ENCODE measurements at regions not wholly inside any gene's neighbourhood (a gene's known extent, or its start where the extent isn't known, plus 50 kb on each side); places are given as distances from the start of the nearest gene placed in this dataset.
"Not testable (repeated sequence)": the region's sequence is repeated elsewhere in the genome, so short reads cannot be mapped to it uniquely, and the experiment has no call there.

DNA sequence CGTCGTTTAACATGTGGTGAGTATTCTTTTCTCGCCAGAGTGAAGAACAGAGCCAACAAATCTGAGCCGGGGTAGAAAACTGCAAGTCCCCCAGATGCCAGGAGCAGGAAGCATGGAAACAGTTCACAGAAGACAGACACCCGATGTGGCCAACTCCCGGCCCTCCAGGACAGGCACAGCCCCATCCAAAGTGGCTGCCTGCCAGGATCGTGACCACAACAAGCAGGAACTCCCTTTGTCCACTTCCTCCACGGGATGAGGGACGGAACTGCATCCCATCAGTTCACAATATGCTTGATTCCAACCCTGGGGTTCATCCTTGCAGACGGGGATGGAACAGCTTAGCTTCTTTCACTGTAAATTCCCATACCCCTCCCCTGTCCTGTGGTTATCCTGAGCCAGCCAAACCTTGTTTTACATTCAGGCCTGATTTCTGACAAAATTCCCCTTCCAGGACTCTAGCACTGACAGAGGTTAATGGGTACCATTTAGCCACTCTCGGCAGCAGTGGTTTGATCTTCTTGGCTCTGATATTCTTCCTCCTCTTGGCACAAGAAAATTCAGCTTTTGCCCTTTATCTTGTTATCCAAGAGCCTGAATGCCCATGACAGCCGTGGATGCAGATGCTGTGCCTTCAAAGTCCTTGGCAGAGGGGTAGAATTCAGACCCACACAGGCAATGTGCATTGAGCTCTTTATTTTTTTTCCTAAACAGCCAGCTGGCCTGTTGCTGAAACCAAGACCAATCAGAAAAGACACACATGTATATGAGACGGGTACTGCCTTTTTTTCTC, 105.5 kb upstream of the FAM204A start:
- Mint-ChIP-seq H3K36me3 (no peaks in the 10 kb centered on the region), H3K4me1 (no peaks in the 10 kb centered on the region), H3K9me3 (peaks cover 0 to 6% (median 0%) of the 10 kb centered on the region in 6 donors), H3K4me3 (no peak overlapping the region), H3K27ac (no peak overlapping the region), H3K27me3 (ENCODE audit: low read depth in 3 of 3) (peaks cover 5 to 17% (median 11%) of the 10 kb centered on the region in 3 donors)
- DNase-seq, result no peak

DNA sequence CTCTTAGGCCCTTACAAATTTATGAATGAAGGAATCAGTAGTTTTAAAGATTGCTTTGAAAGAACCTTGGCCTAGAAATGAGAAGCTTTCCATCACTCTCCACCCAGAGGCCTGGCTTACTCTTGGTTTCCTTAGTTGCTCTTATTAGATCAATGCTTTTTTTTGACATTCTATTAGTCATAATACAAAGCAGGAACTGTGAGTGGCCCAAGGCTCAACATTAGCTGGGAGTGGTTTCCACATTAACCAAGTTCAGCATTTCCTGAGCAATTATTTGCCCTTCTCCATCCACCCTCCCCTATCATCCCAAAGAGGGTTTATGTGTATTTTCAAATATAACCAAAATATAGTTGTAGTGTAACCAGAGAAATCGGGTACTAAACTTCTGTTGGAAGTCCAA, 103.4 kb upstream of the FAM204A start:
- H3K36me3 Mint-ChIP-seq, result no peaks in the 10 kb centered on the region
- no peak overlapping the region for H3K4me3 Mint-ChIP-seq
- H3K4me1 Mint-ChIP-seq, result no peaks in the 10 kb centered on the region
- no peak overlapping the region for H3K27ac Mint-ChIP-seq
- peaks cover 0 to 12% (median 5%) of the 10 kb centered on the region in 3 donors for H3K27me3 Mint-ChIP-seq (ENCODE audit: low read depth in 3 of 3)
- no peaks in the 10 kb centered on the region for H3K9me3 Mint-ChIP-seq
- DNase-seq, result no peak

DNA sequence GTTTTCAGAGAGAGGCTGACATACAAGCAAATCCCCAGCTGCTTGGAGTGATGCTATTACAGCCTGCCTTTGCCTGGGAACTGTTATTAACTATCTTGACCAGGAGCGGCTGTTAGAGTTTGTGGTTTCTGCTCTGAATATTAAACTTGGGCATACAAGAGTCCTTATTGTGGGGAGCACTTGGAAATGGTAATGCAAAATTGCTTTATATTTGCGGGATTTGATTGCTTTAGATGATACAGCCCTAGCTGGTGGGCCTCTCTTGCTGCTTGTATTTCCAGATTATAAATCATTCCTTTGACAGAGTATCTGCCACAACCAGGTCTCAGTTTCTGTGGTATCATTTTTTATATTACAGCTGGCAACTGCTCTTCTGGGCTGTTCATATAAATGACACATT, 101.9 kb upstream of the FAM204A start:
- Mint-ChIP-seq H3K9me3 (no peaks in the 10 kb centered on the region), H3K27me3 (ENCODE audit: low read depth in 3 of 3) (peaks cover 0 to 18% (median 4%) of the 10 kb centered on the region in 3 donors), H3K36me3 (no peaks in the 10 kb centered on the region), H3K27ac (no peak overlapping the region), H3K4me1 (no peaks in the 10 kb centered on the region), H3K4me3 (no peak overlapping the region)
- no peak for DNase-seq

DNA sequence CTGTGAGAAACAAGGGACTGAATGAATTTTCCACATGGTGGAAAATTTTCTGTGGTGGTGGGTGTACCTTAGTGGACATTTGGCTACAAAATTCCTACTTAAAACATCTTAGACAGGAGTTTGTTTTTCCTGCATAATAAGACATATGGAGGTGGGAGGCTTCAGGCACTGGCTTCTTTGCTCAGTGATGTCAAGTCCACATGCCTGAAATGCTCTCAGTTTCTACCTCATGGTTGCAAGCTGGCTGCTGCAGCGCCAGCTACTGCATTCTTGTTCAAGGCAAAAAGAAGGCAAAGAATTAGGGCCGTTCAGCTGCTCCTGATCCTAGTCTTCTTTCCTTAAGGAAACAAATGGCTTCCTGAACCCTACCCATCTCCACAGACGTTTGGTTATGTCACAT, 99.9 kb upstream of the FAM204A start:
- Mint-ChIP-seq H3K27me3 (ENCODE audit: low read depth in 3 of 3) (peaks cover 1 to 22% (median 11%) of the 10 kb centered on the region in 3 donors), H3K9me3 (no peaks in the 10 kb centered on the region), H3K36me3 (no peaks in the 10 kb centered on the region), H3K27ac (no peak overlapping the region), H3K4me1 (no peaks in the 10 kb centered on the region), H3K4me3 (no peak overlapping the region)
- DNase-seq, result no peak

DNA sequence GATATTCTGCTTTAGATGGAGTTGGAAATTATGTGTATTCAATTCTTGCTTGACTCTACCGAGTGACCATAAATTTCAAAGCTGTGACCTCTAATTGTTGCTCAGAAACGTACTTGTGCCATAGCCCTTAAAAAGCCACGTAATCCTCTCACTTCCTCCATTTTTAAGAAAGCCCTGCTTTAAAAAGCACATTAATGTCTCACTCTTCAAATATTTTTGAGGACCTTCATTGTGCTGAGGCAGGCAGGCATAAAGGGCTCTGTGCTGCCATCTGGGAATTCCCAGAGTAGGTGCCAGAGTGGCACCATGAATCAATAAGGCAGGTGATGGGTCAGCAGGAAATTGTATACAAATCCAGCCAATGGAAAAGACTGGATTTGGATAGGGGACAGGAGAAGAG, 97.7 kb upstream of the FAM204A start:
- Mint-ChIP-seq H3K36me3 (no peaks in the 10 kb centered on the region), H3K9me3 (peaks cover 0 to 4% (median 0%) of the 10 kb centered on the region in 6 donors), H3K4me1 (no peaks in the 10 kb centered on the region), H3K4me3 (no peak overlapping the region), H3K27ac (no peak overlapping the region), H3K27me3 (ENCODE audit: low read depth in 3 of 3) (peaks cover 7 to 20% (median 12%) of the 10 kb centered on the region in 3 donors)
- no peak for DNase-seq

DNA sequence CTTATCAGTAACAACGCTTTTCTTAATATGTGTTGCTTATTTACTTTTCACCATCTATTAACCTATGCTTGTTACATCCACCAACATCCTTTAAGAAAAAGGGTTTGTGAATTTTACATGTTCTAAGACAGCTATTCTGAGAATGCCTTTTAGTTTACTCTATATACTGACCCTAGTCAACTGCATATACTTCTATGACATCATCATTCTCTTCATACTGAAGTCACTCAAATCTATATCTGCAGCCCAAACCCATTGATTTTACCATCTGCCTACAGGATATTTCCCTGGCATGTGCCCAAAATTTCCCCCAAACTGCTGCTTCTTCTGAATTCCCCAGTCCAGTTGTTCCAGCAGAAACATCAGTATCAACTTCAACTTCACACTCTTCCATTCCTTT, 94.6 kb upstream of the FAM204A start:
- peaks cover 8 to 20% (median 13%) of the 10 kb centered on the region in 3 donors for H3K27me3 Mint-ChIP-seq (ENCODE audit: low read depth in 3 of 3)
- no peaks in the 10 kb centered on the region for H3K4me1 Mint-ChIP-seq
- DNase-seq, result no peak
- H3K36me3 Mint-ChIP-seq, result no peaks in the 10 kb centered on the region
- no peak overlapping the region for H3K27ac Mint-ChIP-seq
- peaks cover 0 to 7% (median 0%) of the 10 kb centered on the region in 6 donors for H3K9me3 Mint-ChIP-seq
- no peak overlapping the region for H3K4me3 Mint-ChIP-seq

DNA sequence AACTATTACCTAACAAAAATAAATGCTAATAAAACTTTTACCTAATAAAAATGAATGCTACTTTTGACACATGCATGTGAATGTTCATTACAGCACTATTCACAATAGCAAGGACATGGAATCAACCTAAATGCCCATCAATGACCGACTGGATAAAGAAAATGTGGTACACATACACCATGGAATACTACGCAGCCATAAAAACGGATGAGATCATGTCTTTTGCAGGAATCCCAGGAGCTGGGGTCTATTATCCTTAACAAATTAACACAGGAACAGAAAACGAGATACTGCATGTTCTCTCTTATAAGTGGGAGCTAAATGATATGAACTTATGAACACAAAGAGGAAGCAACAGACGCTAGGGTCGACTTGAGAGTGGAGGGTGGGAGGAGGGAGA, 88.1 kb upstream of the FAM204A start:
- Mint-ChIP-seq H3K9me3 (peaks cover 0 to 5% (median under 1%) of the 10 kb centered on the region in 6 donors), H3K4me1 (no peaks in the 10 kb centered on the region), H3K27me3 (ENCODE audit: low read depth in 3 of 3) (peaks cover 3 to 5% (median 4%) of the 10 kb centered on the region in 3 donors), H3K27ac (no peak overlapping the region), H3K4me3 (no peak overlapping the region), H3K36me3 (no peaks in the 10 kb centered on the region)
- DNase-seq, result no peak

DNA sequence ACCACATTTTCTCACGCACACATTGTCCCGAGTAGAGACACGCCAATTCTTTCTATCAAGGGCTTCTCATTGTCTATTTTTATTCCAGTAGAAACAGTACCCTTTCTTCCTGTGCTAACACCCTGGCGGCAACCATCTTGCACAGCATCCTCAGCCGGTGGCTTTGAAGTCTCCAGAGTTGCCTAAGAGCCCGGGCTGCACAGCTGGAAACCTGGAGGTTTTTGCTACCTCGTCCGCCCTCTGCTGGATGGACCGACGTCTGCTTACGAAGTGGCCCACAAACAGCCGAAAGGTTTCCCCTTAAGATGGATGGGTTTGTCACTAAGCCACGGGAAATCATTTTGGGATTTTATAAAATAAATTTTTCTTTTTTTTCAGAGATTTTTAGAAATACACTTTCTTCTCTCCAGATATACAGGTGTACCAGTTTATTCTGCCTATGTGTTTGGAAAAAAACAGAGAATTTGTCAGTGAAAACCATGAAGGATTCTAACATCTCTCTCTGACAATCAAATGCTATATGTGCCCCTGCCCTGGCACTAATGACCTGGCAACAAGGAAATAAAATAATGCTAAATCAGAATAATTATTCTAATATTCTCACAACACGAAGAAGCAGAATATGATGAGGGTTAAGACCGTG, 81.8 kb upstream of the FAM204A start:
- Mint-ChIP-seq H3K36me3 (no peaks in the 10 kb centered on the region), H3K4me3 (no peak overlapping the region), H3K27me3 (ENCODE audit: low read depth in 3 of 3) (peaks cover 0 to 9% (median 7%) of the 10 kb centered on the region in 3 donors), H3K27ac (no peak overlapping the region), H3K4me1 (no peaks in the 10 kb centered on the region), H3K9me3 (no peaks in the 10 kb centered on the region)
- peak; percentile 5 to 21 (median 7) for DNase-seq

DNA sequence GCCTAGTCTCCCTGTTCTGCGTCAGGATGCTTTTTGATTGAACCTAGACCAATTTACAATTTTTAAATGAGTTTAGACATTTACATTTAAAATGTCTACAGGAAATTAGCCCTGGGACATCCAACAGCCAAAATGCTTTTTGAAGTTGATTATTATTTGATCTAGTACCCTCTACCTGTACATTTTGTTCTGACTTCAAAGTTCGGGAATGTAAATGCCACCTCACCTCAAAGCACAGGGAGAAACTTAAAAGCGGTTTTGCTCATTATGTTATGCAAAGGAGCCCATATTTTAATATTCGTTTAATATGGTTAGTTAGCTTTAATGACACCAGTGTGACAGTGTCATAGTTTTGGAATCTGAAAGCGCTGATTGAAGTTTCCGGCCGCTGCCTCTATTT, 80.1 kb upstream of the FAM204A start:
- H3K9me3 Mint-ChIP-seq, result no peaks in the 10 kb centered on the region

DNA sequence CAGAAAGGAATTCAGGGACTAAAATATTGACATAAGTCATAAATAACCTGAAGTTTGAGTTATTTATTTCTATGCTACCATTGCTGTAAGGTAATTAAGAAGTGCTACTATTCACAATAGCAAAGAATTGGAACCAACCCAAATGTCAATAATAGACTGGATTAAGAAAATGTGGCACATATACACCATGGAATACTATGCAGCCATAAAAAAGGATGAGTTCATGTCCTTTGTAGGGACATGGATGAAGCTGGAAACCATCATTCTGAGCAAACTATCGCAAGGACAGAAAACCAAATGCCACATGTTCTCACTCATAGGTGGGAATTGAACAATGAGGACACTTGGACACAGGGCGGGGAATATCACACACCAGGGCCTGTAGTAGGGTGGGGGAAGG, 77.9 kb upstream of the FAM204A start:
- not testable (repeated sequence) for DNase-seq, H3K4me1 Mint-ChIP-seq, H3K36me3 Mint-ChIP-seq, H3K9me3 Mint-ChIP-seq, H3K4me3 Mint-ChIP-seq, H3K27ac Mint-ChIP-seq
- H3K27me3 Mint-ChIP-seq (ENCODE audit: low read depth in 3 of 3), result peaks cover 0 to 11% (median 9%) of the 10 kb centered on the region in 3 donors

More for the DNA sequence above, 80.1 kb upstream of the FAM204A start:
- no peak overlapping the region for H3K27ac Mint-ChIP-seq
- DNase-seq, result no peak
- no peak overlapping the region for H3K4me3 Mint-ChIP-seq
- H3K4me1 Mint-ChIP-seq, result no peaks in the 10 kb centered on the region
- peaks cover 0 to 15% (median 9%) of the 10 kb centered on the region in 3 donors for H3K27me3 Mint-ChIP-seq (ENCODE audit: low read depth in 3 of 3)
- no peaks in the 10 kb centered on the region for H3K36me3 Mint-ChIP-seq

DNA sequence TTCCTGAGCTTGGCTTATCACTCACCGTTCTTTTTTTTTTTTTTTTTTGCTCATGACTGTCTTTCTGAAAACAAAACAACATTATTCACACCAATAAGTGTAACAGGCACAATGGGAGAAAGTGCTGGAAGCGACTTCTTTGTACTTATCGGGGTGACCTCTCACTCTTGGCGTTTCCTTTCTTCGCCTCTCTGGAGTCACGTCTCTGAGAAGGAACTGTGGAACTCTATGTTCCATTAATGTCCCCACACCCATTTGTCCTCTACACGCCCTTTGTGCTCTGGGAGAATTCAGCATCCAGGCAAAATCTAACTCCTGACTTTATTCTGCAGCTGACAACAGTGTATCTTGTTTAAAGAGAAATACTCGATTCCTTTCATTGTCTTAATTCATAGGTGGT, 70.8 kb upstream of the FAM204A start:
- Mint-ChIP-seq H3K27me3 (ENCODE audit: low read depth in 3 of 3) (peaks cover 0 to 5% (median 5%) of the 10 kb centered on the region in 3 donors), H3K9me3 (no peaks in the 10 kb centered on the region), H3K27ac (no peak overlapping the region), H3K4me1 (no peaks in the 10 kb centered on the region), H3K36me3 (no peaks in the 10 kb centered on the region), H3K4me3 (no peak overlapping the region)
- DNase-seq, result no peak

DNA sequence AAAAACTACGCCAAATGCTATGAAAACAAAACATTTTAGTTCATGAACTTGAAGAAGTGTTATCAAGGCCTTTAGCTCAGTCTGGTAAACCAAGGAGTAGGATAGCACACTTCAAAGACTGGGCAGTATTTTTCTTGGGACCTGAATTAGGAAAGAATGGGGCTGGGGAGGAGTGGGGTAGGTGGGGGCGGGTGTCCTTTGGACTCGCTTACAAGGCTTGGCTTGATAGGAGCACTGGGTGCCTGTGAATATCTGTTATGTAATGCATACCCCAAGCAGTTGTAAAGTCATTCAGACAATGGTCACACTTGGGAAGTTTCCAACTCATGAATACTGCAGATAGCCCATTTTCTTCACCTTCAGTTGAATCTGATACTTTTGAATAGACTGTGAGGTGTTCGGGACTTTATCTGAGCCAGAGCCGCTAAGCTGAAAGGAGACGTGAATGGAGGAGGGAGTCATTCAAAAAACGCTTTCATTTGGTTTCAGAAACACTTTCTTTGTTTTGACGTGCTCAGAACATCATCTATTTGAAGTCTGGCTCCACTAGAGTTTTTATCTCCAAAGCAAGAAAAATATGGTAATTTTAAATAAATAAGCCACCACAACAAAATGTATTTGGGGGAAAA, 70.1 kb upstream of the FAM204A start:
- Mint-ChIP-seq H3K27ac (no peak overlapping the region), H3K27me3 (ENCODE audit: low read depth in 3 of 3) (peaks cover 0 to 5% (median 2%) of the 10 kb centered on the region in 3 donors), H3K4me3 (no peak overlapping the region), H3K36me3 (no peaks in the 10 kb centered on the region), H3K9me3 (no peaks in the 10 kb centered on the region), H3K4me1 (no peaks in the 10 kb centered on the region)
- no peak for DNase-seq

DNA sequence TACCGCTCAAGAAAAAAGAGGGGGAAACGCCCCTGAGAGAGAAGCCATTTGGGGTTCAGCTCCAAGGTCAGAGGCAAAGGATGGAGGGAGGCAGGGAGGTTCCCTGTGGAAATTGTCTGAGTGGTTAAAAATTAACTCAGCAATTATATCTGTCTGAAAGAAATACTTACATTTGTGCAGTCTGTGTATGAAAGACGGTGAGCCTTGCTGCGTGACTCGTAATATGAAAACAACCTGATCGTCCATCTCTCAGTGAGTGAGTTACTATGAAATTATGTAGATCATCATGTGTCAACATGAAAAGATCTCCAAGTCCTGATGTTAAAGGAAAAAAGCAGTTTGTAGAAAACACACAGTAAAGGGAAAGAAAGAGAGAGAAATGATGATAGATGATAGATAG, 67.2 kb upstream of the FAM204A start:
- no peaks in the 10 kb centered on the region for H3K4me1 Mint-ChIP-seq
- H3K4me3 Mint-ChIP-seq, result no peak overlapping the region
- H3K9me3 Mint-ChIP-seq, result no peaks in the 10 kb centered on the region
- H3K27me3 Mint-ChIP-seq (ENCODE audit: low read depth in 3 of 3), result peaks cover 3 to 5% (median 4%) of the 10 kb centered on the region in 3 donors
- no peak overlapping the region for H3K27ac Mint-ChIP-seq
- DNase-seq, result no peak
- H3K36me3 Mint-ChIP-seq, result no peaks in the 10 kb centered on the region

DNA sequence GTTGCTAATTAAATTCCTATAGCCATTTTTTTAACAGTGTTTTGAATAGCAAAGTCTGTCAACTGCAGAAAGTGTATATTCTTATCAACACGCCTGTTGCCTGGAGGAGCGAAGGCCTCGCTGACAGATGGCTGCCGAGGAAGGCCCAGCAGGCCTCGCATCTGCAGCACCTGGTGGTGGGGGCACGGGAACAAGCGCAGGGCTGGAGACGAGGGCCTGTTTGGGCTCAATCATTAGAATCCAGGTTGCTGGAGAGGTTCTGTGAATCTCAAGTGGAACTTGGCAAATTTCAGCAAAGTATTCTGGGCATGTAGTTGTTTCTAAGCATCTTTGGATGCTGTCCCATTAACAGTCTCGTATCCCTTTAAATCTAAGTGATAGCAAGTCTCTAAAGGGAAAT, 66.1 kb upstream of the FAM204A start:
- Mint-ChIP-seq H3K4me1 (no peaks in the 10 kb centered on the region), H3K9me3 (no peaks in the 10 kb centered on the region), H3K27ac (no peak overlapping the region), H3K36me3 (no peaks in the 10 kb centered on the region), H3K27me3 (ENCODE audit: low read depth in 3 of 3) (peaks cover 3 to 5% (median 4%) of the 10 kb centered on the region in 3 donors), H3K4me3 (no peak overlapping the region)
- DNase-seq, result no peak

All from immature natural killer cell (primary cell).